ENCODE measurements at regions not wholly inside any gene's neighbourhood (a gene's known extent, or its start where the extent isn't known, plus 50 kb on each side); places are given as distances from the start of the nearest gene placed in this dataset.

DNA sequence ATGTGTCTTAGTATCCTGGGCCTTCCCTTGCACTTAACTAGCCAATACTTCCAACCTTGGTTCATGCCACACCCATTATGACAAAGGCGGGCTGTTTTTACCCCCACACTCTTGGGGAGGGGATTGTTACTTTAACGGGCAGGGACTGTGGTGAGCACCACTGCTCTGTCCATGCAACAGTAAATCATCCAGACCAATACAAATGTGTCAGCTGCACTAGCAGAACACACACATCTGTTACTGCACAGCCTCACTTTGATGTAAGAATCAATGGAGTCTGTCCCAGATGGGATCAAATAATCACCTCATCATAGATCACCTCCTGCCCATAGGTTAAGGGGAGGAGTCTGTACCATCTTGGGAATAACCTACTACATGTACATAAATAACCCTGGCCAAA is 58.1 kb downstream of the NPAP1 start:
- intact Hi-C loops (cut with DNase I), result no loop called here
- TF ChIP-seq POLR2A (IDR thresholded peaks at IDR 0.05), result no peak
- TF ChIP-seq, protein P1, sequence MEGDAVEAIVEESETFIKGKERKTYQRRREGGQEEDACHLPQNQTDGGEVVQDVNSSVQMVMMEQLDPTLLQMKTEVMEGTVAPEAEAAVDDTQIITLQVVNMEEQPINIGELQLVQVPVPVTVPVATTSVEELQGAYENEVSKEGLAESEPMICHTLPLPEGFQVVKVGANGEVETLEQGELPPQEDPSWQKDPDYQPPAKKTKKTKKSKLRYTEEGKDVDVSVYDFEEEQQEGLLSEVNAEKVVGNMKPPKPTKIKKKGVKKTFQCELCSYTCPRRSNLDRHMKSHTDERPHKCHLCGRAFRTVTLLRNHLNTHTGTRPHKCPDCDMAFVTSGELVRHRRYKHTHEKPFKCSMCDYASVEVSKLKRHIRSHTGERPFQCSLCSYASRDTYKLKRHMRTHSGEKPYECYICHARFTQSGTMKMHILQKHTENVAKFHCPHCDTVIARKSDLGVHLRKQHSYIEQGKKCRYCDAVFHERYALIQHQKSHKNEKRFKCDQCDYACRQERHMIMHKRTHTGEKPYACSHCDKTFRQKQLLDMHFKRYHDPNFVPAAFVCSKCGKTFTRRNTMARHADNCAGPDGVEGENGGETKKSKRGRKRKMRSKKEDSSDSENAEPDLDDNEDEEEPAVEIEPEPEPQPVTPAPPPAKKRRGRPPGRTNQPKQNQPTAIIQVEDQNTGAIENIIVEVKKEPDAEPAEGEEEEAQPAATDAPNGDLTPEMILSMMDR (IDR thresholded peaks at IDR 0.05), result no peak
- Histone ChIP-seq H3K9me3 (no peaks in the 10 kb centered on the region), H3K27ac (no peak overlapping the region), H3K36me3 (replicated peaks in 1 of 2; ENCODE audit: insufficient read depth in 1 of 2, low read depth in 2 of 2) (no peaks in the 10 kb centered on the region), H3K27me3 (no peaks in the 10 kb centered on the region), H3K4me3 (no peak overlapping the region), H3K4me1 (no peaks in the 10 kb centered on the region)
- WGBS, 2 donors, result 63 to 77% methylated on average over 2 of the region's 2 CpGs
- DNase-seq (no peak), ATAC-seq (no peak)

DNA sequence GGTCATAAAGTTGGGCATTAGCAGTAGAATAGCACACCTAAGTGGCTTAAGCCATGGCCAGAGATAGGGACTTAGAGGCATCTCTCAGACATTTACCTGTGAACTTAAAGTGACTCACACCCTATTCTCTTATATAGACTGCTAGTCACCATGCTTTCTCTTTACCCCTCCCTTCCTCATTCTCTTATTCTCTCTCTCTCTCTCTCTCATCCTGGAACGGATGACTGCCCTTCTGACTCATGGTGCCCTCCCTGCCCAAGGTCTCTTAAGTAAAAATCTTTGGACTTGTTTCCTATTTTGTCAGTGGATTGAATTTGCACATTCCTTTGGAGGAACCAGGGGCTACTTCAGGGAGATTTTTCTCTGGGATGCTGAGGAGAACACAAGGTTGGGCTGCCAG is 58.8 kb downstream of the NPAP1 start:
- DNase-seq (no peak), ATAC-seq (no peak)
- intact Hi-C loops (cut with DNase I), result no loop called here
- no peak overlapping the region for H3K27ac ChIP-seq
- H3K4me3 ChIP-seq, result no peak overlapping the region
- no peaks in the 10 kb centered on the region for H3K36me3 ChIP-seq (replicated peaks in 1 of 2; ENCODE audit: insufficient read depth in 1 of 2, low read depth in 2 of 2)
- H3K9me3 ChIP-seq, result no peaks in the 10 kb centered on the region
- H3K27me3 ChIP-seq, result no peaks in the 10 kb centered on the region
- TF ChIP-seq POLR2A (IDR thresholded peaks at IDR 0.05), result no peak
- TF ChIP-seq, protein P1 (IDR thresholded peaks at IDR 0.05), result no peak
- WGBS, 2 donors, result 20 to 24% methylated on average over 1 of the region's 1 CpG
- no peaks in the 10 kb centered on the region for H3K4me1 ChIP-seq

DNA sequence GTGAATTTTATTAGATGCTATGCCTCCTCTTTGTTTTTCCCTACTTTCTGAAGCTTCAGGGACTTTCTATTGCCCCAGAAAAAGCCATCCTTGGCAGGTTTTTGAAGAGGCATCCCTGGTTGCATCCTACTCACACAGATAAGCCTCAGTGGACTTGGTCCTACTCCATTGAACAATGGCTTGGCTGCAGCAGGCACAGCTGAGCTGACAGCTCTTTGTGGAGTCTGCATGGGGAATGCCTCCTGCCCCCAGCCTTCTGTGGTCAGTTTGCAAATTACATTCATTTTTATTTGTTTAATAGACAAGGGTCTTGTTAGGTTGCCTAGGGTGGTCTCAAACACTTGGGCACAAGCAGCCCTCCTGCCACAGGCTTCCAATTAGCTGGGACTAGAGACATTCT is 69.7 kb downstream of the NPAP1 start:
- H3K4me3 ChIP-seq, result no peak overlapping the region
- no peaks in the 10 kb centered on the region for H3K27me3 ChIP-seq
- no peak for ATAC-seq
- H3K27ac ChIP-seq, result no peak overlapping the region
- no peak for DNase-seq
- TF ChIP-seq, protein P1 (IDR thresholded peaks at IDR 0.05), result no peak
- no peak for TF ChIP-seq POLR2A (IDR thresholded peaks at IDR 0.05)
- intact Hi-C loops (cut with DNase I), result no loop called here
- no peaks in the 10 kb centered on the region for H3K4me1 ChIP-seq
- H3K9me3 ChIP-seq, result no peaks in the 10 kb centered on the region
- H3K36me3 ChIP-seq (replicated peaks in 1 of 2; ENCODE audit: insufficient read depth in 1 of 2, low read depth in 2 of 2), result no peaks in the 10 kb centered on the region

DNA sequence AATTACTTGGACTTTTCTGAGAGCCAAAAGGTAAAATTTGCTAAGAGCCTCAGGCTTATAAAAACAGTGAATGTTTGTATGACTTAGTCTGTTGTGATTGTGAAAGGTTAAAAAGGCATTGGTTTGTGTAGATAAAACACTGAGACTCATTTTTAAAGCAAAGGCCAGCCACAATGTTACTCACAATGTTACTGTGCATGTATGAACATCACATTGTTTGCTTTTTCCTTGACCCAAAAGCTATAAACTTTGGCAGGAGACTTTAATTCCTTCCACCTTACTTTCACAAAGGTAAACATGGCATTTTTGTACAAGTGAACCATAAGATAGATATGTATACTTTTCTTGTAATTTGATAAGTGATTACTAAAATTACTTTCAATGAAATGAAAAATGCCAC is 70.5 kb downstream of the NPAP1 start:
- H3K27ac ChIP-seq, result no peak overlapping the region
- H3K4me3 ChIP-seq, result no peak overlapping the region
- no peaks in the 10 kb centered on the region for H3K9me3 ChIP-seq
- H3K36me3 ChIP-seq (replicated peaks in 1 of 2; ENCODE audit: insufficient read depth in 1 of 2, low read depth in 2 of 2), result no peaks in the 10 kb centered on the region
- ATAC-seq (no peak), DNase-seq (no peak)
- intact Hi-C loops (cut with DNase I), result no loop called here
- H3K27me3 ChIP-seq, result no peaks in the 10 kb centered on the region
- TF ChIP-seq, protein P1 (IDR thresholded peaks at IDR 0.05), result no peak
- TF ChIP-seq POLR2A (IDR thresholded peaks at IDR 0.05), result no peak
- no peaks in the 10 kb centered on the region for H3K4me1 ChIP-seq

DNA sequence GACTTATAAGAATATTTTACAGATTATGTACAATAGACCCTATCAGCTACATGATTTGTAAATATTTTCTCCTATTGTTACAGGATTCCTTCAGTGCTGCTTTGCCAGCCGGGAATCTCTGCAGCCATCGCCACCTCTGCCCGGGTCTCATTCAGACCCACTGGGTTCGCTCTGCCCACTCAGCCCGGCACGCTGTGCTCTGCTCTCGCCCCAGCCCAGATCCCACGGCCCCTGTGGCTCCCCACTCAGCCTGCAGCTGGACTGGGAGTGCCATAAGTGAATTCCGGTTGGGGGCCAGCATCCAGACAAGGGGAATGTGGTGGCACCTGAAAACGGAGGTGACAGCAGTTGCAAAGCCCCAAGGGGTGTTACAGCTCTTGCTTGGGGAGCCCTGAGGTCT is 71.8 kb downstream of the NPAP1 start:
- TF ChIP-seq, protein P1 (IDR thresholded peaks at IDR 0.05), result no peak
- TF ChIP-seq POLR2A (IDR thresholded peaks at IDR 0.05), result no peak
- ATAC-seq, result no peak
- H3K27ac ChIP-seq, result no peak overlapping the region
- no peaks in the 10 kb centered on the region for H3K36me3 ChIP-seq (replicated peaks in 1 of 2; ENCODE audit: insufficient read depth in 1 of 2, low read depth in 2 of 2)
- no peaks in the 10 kb centered on the region for H3K4me1 ChIP-seq
- 70 to 86% methylated on average over 10 of the region's 10 CpGs for WGBS, 2 donors
- intact Hi-C loops (cut with DNase I), result no loop called here
- DNase-seq, result no peak
- no peaks in the 10 kb centered on the region for H3K9me3 ChIP-seq
- no peaks in the 10 kb centered on the region for H3K27me3 ChIP-seq
- no peak overlapping the region for H3K4me3 ChIP-seq

Measured in body of pancreas (tissue), 4 donors.